ENCODE measurements at regions not wholly inside any gene's neighbourhood (a gene's known extent, or its start where the extent isn't known, plus 50 kb on each side); places are given as distances from the start of the nearest gene placed in this dataset.
"Not testable (repeated sequence)": the region's sequence is repeated elsewhere in the genome, so short reads cannot be mapped to it uniquely, and the experiment has no call there.

GRCh38 chr13:73667756-73668155 is 466.4 kb downstream of the KLF12 start:
- DNase-seq, result no peak

GRCh38 chr13:73665261-73665660 is 468.9 kb downstream of the KLF12 start:
- DNase-seq, result no peak

GRCh38 chr13:73664851-73665250 is 469.4 kb downstream of the KLF12 start:
- no peak for DNase-seq

GRCh38 chr13:73662833-73663232 is 471.4 kb downstream of the KLF12 start:
- DNase-seq, result no peak

- no peak for DNase-seq
Observed at GRCh38 chr13:73661687-73662425, 472.3 kb downstream of the KLF12 start.

GRCh38 chr13:73661066-73661465 is 473.1 kb downstream of the KLF12 start:
- no peak for DNase-seq

- no peak for DNase-seq
Observed at GRCh38 chr13:73658639-73659038, 475.6 kb downstream of the KLF12 start.

GRCh38 chr13:73657821-73658540 is 476.2 kb downstream of the KLF12 start:
- DNase-seq, result peak; percentile 24

- no peak for DNase-seq
Observed at GRCh38 chr13:73656863-73657262, 477.3 kb downstream of the KLF12 start.

GRCh38 chr13:73653688-73654087 is 480.5 kb downstream of the KLF12 start:
- DNase-seq, result no peak

GRCh38 chr13:73647417-73647816 is 486.8 kb downstream of the KLF12 start:
- DNase-seq, result no peak

- not testable (repeated sequence) for DNase-seq
Observed at GRCh38 chr13:73640476-73641179, 493.6 kb downstream of the KLF12 start.

GRCh38 chr13:73635166-73635787 is 498.9 kb downstream of the KLF12 start:
- no peak for DNase-seq

- DNase-seq, result peak; percentile 15
Observed at GRCh38 chr13:73633817-73634460, 500.3 kb downstream of the KLF12 start.

GRCh38 chr13:73631411-73631810 is 502.8 kb downstream of the KLF12 start:
- DNase-seq, result no peak

- DNase-seq, result no peak
Observed at GRCh38 chr13:73625562-73626339, 508.5 kb downstream of the KLF12 start.

GRCh38 chr13:73623281-73623680 is 510.9 kb downstream of the KLF12 start:
- DNase-seq, result no peak

GRCh38 chr13:73622381-73622780 is 511.8 kb downstream of the KLF12 start:
- no peak for DNase-seq

GRCh38 chr13:73618275-73618865 is 515.8 kb downstream of the KLF12 start:
- DNase-seq, result peak; percentile 57

GRCh38 chr13:73616861-73617260 is 517.3 kb downstream of the KLF12 start:
- no peak for DNase-seq
